Upper lobe of left lung (tissue), 4 donors: ENCODE measurements at regions not wholly inside any gene's neighbourhood (a gene's known extent, or its start where the extent isn't known, plus 50 kb on each side); places are given as distances from the start of the nearest gene placed in this dataset.

ENCODE experiments used
- POLR2A ChIP-seq, 4 donors: fragments of 450-650 bp; IDR thresholded peaks; one replicate each; pipeline ENCODE4 v1.5.1; 2016 to 2017; ENCODE audit warnings: antibody characterized with exemption in 4 of 4, mild to moderate bottlenecking in 2 of 4
- TF ChIP-seq, protein P1 (sequence below), 6 experiments: fragments of 450-650 bp in 4 of 6; fragments of 200-600 bp in 2 of 6; sonication (generic) in 2 of 6; IDR thresholded peaks; one replicate each; pipeline ENCODE4 v1.5.1; 2016 to 2019; ENCODE audit warnings: antibody characterized with exemption in 6 of 6

DNA sequence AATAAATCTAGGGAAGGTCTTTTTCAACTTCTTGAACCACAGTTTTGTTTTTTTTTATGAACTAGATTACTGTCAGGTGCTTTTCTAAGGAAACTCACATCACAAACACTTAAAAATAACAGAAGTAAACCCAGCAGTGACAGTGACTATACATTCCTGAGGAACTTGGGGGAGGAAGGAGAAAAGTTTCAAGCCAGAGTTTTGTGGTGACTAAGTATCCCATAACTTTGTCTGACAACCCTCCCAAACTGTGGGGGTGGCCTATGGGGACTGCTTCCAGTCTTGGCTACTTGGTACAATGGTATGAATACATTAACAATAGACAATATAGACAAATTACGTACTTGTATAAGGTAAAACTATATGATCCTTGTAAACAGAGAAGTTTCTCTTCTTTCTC lies 202.5 kb upstream of the MAN1A1 start:
- TF ChIP-seq, protein P1, sequence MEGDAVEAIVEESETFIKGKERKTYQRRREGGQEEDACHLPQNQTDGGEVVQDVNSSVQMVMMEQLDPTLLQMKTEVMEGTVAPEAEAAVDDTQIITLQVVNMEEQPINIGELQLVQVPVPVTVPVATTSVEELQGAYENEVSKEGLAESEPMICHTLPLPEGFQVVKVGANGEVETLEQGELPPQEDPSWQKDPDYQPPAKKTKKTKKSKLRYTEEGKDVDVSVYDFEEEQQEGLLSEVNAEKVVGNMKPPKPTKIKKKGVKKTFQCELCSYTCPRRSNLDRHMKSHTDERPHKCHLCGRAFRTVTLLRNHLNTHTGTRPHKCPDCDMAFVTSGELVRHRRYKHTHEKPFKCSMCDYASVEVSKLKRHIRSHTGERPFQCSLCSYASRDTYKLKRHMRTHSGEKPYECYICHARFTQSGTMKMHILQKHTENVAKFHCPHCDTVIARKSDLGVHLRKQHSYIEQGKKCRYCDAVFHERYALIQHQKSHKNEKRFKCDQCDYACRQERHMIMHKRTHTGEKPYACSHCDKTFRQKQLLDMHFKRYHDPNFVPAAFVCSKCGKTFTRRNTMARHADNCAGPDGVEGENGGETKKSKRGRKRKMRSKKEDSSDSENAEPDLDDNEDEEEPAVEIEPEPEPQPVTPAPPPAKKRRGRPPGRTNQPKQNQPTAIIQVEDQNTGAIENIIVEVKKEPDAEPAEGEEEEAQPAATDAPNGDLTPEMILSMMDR (IDR thresholded peaks at IDR 0.05) = no peak
- TF ChIP-seq POLR2A (IDR thresholded peaks at IDR 0.05) = no peak
